ENCODE measurements at regions not wholly inside any gene's neighbourhood (a gene's known extent, or its start where the extent isn't known, plus 50 kb on each side); places are given as distances from the start of the nearest gene placed in this dataset.
"Not testable (repeated sequence)": the region's sequence is repeated elsewhere in the genome, so short reads cannot be mapped to it uniquely, and the experiment has no call there.

DNA sequence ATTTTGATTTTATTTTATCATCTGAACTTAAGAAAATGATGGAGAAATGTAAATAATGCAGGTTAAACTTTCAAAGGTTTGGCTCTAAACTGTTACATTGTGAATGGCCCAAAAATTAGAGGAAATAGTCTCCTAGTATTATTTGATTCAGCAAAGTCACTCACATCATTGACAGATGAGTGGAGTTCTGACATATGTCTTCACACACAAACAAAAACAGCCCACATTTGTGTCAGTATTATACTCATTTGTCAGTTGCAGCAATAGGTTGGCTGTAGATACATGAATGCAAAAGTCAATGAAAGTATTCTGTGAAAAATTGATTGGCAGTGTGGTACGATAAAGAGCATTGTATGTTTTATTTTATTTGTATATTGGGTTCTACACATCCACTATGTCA, 108.8 kb upstream of the BMPER start:
- intact Hi-C loops (cut with DNase I; ENCODE audit: low total_unique reads) = no loop called here
- H3K27ac ChIP-seq = no peak overlapping the region
- WGBS, 5 donors = 96 to 100% (median 98%) methylated on average over 1 of the region's 1 CpG

DNA sequence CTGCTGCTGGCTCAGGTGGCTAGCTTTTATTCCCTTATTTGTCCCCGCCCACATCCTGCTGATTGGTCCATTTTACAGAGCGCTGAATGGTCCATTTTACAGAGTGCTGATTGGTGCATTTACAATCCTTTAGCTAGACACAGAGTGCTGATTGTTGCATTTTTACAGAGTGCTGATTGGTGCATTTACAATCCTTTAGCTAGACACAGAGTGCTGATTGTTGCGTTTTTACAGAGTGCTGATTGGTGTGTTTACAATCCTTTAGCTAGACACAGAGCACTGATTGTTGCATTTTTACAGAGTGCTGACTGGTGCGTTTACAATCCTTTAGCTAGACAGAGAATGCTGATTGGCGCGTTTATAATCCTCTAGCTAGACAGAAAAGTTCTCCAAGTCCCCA, 107.8 kb upstream of the BMPER start:
- H3K4me1 ChIP-seq; H3K36me3 ChIP-seq; intact Hi-C loops (cut with DNase I; ENCODE audit: low total_unique reads); H3K27ac ChIP-seq; H3K27me3 ChIP-seq; H3K4me3 ChIP-seq; H3K9me3 ChIP-seq; DNase-seq: not testable (repeated sequence)
- 93 to 95% (median 94%) methylated on average over 6 of the region's 6 CpGs for WGBS, 5 donors

More for the DNA sequence above, 108.8 kb upstream of the BMPER start:
- TF ChIP-seq POLR2A (IDR thresholded peaks at IDR 0.05) = no peak
- TF ChIP-seq, protein P1, sequence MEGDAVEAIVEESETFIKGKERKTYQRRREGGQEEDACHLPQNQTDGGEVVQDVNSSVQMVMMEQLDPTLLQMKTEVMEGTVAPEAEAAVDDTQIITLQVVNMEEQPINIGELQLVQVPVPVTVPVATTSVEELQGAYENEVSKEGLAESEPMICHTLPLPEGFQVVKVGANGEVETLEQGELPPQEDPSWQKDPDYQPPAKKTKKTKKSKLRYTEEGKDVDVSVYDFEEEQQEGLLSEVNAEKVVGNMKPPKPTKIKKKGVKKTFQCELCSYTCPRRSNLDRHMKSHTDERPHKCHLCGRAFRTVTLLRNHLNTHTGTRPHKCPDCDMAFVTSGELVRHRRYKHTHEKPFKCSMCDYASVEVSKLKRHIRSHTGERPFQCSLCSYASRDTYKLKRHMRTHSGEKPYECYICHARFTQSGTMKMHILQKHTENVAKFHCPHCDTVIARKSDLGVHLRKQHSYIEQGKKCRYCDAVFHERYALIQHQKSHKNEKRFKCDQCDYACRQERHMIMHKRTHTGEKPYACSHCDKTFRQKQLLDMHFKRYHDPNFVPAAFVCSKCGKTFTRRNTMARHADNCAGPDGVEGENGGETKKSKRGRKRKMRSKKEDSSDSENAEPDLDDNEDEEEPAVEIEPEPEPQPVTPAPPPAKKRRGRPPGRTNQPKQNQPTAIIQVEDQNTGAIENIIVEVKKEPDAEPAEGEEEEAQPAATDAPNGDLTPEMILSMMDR (IDR thresholded peaks at IDR 0.05) = no peak
- no peak for TF ChIP-seq POLR2AphosphoS5 (IDR thresholded peaks at IDR 0.05)
- TF ChIP-seq EP300 (IDR thresholded peaks at IDR 0.05) = no peak
- Histone ChIP-seq H3K36me3 (no peaks in the 10 kb centered on the region), H3K4me1 (no peaks in the 10 kb centered on the region), H3K9me3 (no peaks in the 10 kb centered on the region), H3K4me3 (no peak overlapping the region), H3K27me3 (no peaks in the 10 kb centered on the region)
- DNase-seq = no peak

DNA sequence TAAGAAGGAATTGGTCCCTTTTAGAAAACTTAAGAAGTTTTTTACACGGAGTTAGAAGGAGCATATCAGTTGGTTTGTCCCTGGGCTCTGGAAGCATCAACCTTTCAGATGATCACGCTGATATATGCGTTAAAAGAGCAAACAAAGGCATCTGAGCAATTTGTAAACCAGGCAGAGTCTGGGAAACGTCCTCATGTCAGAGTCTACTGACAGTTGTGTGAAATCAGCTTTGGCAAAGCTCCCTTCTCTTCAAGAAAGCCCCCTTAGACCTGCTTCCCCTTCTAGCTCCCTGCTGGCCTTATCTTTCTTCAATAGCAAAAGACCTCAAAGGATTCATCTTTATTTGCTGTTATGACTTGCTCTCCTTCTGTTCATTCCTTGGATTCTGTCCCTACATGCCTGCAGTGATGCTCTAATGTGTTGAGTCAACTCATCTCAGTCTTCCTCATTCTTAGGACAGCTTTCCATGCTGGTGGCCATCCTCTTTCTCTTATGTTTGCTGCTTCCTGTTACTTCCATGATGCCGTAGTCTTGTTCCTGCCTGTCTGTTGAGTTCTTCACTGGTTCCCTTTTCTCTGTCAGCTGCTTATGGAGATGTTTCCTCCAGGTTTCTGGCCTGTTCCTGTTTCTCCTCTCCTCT, 106.5 kb upstream of the BMPER start:
- Histone ChIP-seq H3K27me3 (no peaks in the 10 kb centered on the region), H3K9me3 (no peaks in the 10 kb centered on the region), H3K27ac (no peak overlapping the region), H3K4me3 (no peak overlapping the region), H3K36me3 (no peaks in the 10 kb centered on the region), H3K4me1 (peaks cover 0 to 11% (median 5%) of the 10 kb centered on the region in 4 donors)
- TF ChIP-seq, protein P1 (IDR thresholded peaks at IDR 0.05) = no peak
- TF ChIP-seq POLR2A (IDR thresholded peaks at IDR 0.05) (no peak), EP300 (IDR thresholded peaks at IDR 0.05) (no peak), POLR2AphosphoS5 (IDR thresholded peaks at IDR 0.05) (no peak)
- WGBS, 5 donors = 59 to 71% (median 68%) methylated on average over 5 of the region's 5 CpGs
- intact Hi-C loops (cut with DNase I; ENCODE audit: low total_unique reads) = no loop called here
- no peak for DNase-seq

DNA sequence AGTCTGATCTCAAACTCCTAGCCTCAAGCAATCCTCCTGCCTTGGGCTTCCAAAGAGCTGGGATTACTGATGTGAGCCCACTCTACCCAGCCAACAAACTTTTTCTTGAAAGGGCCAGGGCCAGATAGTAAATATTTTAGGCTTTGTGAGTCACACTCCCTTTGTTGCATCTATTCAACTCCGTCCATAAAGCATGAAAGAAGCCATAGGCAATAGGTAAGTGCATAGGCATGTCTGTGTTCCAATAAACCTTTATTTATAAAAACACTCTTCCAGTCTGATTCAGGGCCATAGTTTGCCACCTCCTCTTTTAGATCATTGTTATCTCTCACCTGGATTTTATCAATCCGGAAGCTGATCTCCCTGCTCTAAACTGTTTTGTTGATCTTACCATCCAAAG, 105.6 kb upstream of the BMPER start:
- no peaks in the 10 kb centered on the region for H3K9me3 ChIP-seq
- no peak overlapping the region for H3K4me3 ChIP-seq
- no peaks in the 10 kb centered on the region for H3K27me3 ChIP-seq
- WGBS, 5 donors = 58 to 81% (median 65%) methylated on average over 2 of the region's 2 CpGs
- TF ChIP-seq EP300 (IDR thresholded peaks at IDR 0.05) (no peak), POLR2AphosphoS5 (IDR thresholded peaks at IDR 0.05) (no peak)
- no peaks in the 10 kb centered on the region for H3K36me3 ChIP-seq
- DNase-seq = no peak
- intact Hi-C loops (cut with DNase I; ENCODE audit: low total_unique reads) = no loop called here
- peaks cover 0 to 16% (median 5%) of the 10 kb centered on the region in 4 donors for H3K4me1 ChIP-seq
- no peak overlapping the region for H3K27ac ChIP-seq

DNA sequence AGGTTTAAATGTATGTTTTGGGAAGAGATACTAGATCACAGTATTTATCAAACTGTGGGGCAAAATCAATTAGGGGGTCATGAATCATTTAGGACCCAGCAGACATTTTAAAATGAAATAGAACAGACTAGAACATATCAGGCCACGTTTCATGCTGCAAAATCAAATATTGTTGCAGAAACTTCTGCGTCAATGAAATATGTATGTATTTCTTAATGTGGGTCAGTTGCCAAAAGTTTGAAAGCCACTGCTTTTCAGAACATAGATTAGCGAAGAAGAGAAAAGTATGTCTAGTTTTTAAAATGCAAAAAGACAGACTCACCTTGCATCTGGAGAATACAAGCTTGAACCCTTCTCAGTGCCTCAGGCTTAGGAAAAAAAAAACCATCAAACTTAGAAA, 102.7 kb upstream of the BMPER start:
- 34 to 64% (median 48%) methylated on average over 3 of the region's 3 CpGs for WGBS, 5 donors
- no peak overlapping the region for H3K27ac ChIP-seq

More for the DNA sequence above, 102.7 kb upstream of the BMPER start:
- H3K9me3 ChIP-seq = no peaks in the 10 kb centered on the region
- no peak for DNase-seq
- no peaks in the 10 kb centered on the region for H3K36me3 ChIP-seq
- no peak overlapping the region for H3K4me3 ChIP-seq
- TF ChIP-seq, protein P1 (IDR thresholded peaks at IDR 0.05) = no peak
- no peak for TF ChIP-seq POLR2AphosphoS5 (IDR thresholded peaks at IDR 0.05)
- no peak for TF ChIP-seq EP300 (IDR thresholded peaks at IDR 0.05)
- TF ChIP-seq POLR2A (IDR thresholded peaks at IDR 0.05) = no peak
- H3K4me1 ChIP-seq = peaks cover 21 to 44% (median 29%) of the 10 kb centered on the region in 4 donors
- intact Hi-C loops (cut with DNase I; ENCODE audit: low total_unique reads) = no loop called here
- no peaks in the 10 kb centered on the region for H3K27me3 ChIP-seq

Data from stomach (tissue), 8 donors.